HG03571 (cell line): ENCODE measurements at regions not wholly inside any gene's neighbourhood (a gene's known extent, or its start where the extent isn't known, plus 50 kb on each side); places are given as distances from the start of the nearest gene placed in this dataset.

Experiments used
- ATAC-seq: cut with Tn5 transposase; IDR thresholded peaks from one replicate; pipeline ENCODE4 v1.9.1; 2021; ENCODE audit not compliant: unreplicated experiment

- ATAC-seq, result no peak
Observed at GRCh38 chr20:19945732-19946670, 71.2 kb upstream of the NAA20 start.

- no peak for ATAC-seq
Observed at GRCh38 chr20:19947611-19948264, 69.4 kb upstream of the NAA20 start.

DNA sequence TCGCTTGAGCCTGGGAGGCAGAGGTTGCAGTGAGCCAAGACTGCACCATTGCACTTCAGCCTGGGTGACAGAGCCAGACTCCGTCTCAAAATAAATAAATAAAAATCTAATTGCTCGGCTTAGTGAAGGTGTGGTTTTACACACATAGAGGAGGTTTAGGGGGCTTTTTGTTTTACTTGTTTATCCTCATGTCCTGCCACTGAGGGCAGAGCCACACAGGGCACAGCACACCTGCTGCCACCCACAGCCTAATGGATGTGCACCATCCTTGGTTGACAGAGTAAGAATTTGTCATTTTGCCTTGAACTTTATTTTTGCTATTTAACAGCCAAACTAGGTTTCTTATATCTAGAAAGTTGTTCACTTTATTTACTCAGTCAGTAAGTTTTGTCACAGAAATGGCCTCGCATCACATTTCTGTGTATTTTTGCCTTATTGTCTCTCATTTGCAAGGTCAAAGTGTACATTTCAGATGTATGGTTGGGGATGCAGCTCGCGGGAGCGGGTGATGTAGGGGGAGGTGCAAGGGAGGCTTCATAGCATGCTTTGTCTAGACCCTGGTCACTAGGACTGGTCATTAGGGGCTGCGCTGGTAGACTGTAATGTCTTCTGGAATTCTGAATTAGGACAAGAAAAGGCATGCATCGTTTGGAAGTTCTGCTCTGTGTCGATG lies 67.8 kb upstream of the NAA20 start:
- ATAC-seq, result no peak

DNA sequence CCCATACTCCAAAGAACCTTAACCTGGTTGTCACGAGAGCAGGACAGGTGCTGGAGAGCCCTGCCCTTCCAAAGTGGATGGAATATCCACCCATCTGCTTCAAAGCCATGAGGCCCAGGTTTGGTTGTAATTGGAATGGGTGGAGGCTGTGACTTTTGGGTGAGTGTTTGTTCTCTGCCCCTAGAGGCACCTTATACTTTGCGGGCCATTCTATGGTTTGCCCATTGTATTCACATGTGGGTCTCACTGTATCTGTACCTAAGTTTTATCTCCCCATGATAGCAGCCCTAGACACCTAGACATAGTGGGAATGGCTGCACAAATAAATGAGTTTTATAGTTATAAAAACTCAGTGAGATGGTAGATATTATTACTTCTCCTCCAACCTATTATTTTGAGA lies 67.1 kb upstream of the NAA20 start:
- ATAC-seq, result no peak

GRCh38 chr20:19952392-19952791 lies 64.8 kb upstream of the NAA20 start:
- ATAC-seq, result no peak

DNA sequence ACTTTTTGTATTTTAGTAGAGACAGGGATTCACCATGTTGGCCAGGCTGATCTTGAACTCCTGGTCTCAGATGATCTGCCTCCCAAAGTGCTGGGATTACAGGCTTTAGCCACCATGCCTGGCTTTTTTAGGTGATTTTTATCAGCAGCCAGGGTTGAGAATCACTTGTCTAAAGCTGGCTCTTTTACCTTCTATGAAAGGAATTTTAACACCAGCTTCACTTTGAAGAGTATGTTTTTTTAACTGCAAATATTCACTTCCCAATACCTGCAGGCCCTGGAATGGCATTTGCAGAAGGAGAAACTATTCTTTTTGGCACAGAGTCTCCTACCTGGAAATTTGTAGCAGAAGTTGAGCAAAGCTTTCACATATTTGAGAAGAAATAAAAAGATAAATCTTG lies 63.6 kb upstream of the NAA20 start:
- ATAC-seq, result no peak

GRCh38 chr20:19956976-19957375 lies 60.2 kb upstream of the NAA20 start:
- ATAC-seq, result no peak

DNA sequence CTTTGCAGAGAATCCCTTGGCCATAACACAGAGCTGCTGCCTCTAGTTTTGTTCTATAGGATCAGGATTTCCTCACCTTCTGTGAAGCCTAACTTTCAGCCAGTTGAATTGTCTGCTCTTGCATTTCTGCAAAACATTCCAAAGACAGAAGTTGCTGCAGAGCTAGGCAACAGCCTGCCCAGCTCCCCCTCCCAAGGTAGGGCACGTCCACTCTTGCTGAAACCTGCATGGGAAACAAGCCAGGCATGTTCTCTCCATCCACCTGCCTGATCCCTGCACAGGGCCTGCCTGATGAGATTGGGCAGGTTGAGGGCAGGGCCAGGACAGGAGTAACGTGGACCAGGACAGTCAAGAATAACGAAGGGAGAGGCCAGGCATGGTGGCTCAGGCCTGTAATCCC lies 58.9 kb upstream of the NAA20 start:
- ATAC-seq, result no peak

DNA sequence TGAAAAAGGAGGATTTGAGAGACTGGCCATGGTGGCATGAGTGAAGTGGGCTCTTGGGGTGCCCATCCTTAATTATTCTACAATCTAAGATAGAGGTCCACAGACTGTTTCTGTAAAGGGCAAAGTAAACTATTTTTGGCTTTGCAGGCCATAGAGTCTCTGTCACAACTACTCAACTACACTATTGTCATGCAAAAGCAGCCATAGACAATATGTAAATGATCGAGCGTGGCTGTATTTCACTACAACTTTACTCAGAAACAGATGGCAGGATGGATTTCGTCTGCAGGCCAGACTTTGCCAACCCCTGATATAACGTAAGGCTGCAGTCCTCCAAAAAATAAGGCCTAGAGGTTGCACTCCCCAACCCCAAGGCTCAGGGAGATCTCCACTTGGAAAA lies 58.2 kb upstream of the NAA20 start:
- ATAC-seq, result no peak

- no peak for ATAC-seq
Observed at GRCh38 chr20:19960745-19961144, 56.4 kb upstream of the NAA20 start.

- ATAC-seq, result no peak
Observed at GRCh38 chr20:19961293-19961692, 55.9 kb upstream of the NAA20 start.

DNA sequence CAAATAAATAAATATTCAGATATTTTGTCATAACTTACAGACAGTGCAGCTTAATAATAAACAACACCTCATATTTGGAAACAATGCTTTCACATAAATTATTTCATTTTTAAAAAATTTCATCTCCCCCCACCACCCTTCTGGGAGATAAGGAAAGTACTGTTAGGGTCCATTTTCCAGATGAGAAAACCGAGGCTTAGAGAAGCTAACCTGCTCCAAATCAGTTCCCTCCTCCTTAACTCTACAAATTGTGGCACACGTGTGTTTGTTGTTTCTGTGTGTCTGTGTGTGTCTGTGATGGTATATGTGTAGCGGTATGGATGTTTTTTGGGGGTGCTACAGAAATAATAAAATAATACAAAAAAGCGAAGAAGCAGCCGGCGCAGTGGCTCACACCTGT lies 54.2 kb upstream of the NAA20 start:
- no peak for ATAC-seq

- no peak for ATAC-seq
Observed at GRCh38 chr20:19964289-19965265, 52.6 kb upstream of the NAA20 start.

DNA sequence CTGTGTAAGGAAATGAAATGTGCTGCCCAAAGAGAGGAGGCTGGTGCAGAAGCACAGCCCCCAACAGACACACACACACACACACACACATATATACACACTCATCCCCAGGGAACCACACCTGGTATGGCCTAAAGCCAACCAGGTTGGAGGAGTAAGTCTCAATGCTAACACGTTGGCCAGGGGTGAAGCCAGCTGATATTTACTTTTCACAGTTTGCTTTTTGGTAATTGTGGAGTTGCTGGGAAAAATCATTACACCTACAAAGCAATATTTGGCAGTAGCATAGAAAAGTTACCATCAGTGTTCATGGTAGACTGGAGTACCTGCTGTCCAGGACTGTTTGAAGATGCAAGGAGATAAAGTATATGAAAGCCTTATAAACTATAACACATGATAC lies 50.3 kb upstream of the NAA20 start:
- ATAC-seq, result no peak
